SK-N-SH treated with all-trans-retinoic acid at 6 μM for 48 hours (cell line): ENCODE measurements at regions not wholly inside any gene's neighbourhood (a gene's known extent, or its start where the extent isn't known, plus 50 kb on each side); places are given as distances from the start of the nearest gene placed in this dataset.

Experiments used
- ARNTL ChIP-seq: fragments of 450-650 bp; formaldehyde crosslinking; IDR thresholded peaks from 2 replicates; pipeline ENCODE4 v1.5.0; 2020; ENCODE audit warnings: low read depth, mild to moderate bottlenecking, moderate library complexity, borderline replicate concordance
- ESRRG ChIP-seq: fragments of 250-450 bp; sonication (Bioruptor Pico); IDR thresholded peaks from 2 replicates; pipeline ENCODE4 v1.6.1; 2021; ENCODE audit warnings: mild to moderate bottlenecking
- RARB ChIP-seq: fragments of 250-450 bp; sonication (Bioruptor Pico); IDR thresholded peaks from 2 replicates; pipeline ENCODE4 v1.8.0; 2021; ENCODE audit warnings: mild to moderate bottlenecking, moderate library complexity
- TSHZ2 ChIP-seq: fragments of 250-450 bp; sonication (Bioruptor Pico); IDR thresholded peaks from 2 replicates; pipeline ENCODE4 v1.5.0; 2020; ENCODE audit warnings: mild to moderate bottlenecking, moderate library complexity
- ZFP3 ChIP-seq: fragments of 250-450 bp; sonication (Bioruptor Pico); IDR thresholded peaks from 2 replicates; pipeline ENCODE4 v1.5.0; 2020; ENCODE audit warnings: mild to moderate bottlenecking, moderate library complexity
- ZNF565 ChIP-seq: fragments of 450-650 bp; formaldehyde crosslinking; conservative IDR thresholded peaks from 2 replicates; pipeline ENCODE4 v1.5.0; 2020; ENCODE audit warnings: low read depth, mild to moderate bottlenecking, moderate library complexity
- ZNF8 ChIP-seq: fragments of 450-650 bp; formaldehyde crosslinking; IDR thresholded peaks from 2 replicates; pipeline ENCODE4 v1.5.0; 2020; ENCODE audit warnings: mild to moderate bottlenecking, moderate library complexity
- TF ChIP-seq, protein P1 (sequence below): fragments of 250-450 bp; sonication (Bioruptor Pico); IDR thresholded peaks from 2 replicates; pipeline ENCODE4 v1.8.0; 2020; ENCODE audit warnings: mild to moderate bottlenecking, moderate library complexity, borderline replicate concordance

DNA sequence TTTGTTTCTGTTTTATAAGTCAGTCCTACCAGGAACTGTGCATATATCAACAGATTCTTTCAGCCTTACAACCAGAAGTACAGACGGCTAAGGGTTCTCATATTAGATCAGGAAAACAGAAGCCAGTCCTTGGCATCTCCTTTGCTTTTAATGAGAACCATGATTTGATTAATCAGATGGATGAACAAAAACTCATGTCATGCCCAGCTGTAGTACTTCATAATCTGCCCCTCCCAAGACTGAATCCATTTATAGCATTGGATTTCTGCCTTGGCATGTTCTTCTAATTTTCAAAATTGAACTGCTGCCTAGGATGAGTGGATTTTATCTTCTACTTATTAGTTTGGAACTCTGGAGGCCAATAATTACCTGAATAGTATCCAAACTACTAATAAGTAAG is 617.2 kb downstream of the SLITRK5 start:
- TF ChIP-seq TSHZ2 (CRISPR knock-in tag) (no peak), RARB (CRISPR knock-in tag) (no peak), ARNTL (CRISPR knock-in tag) (no peak), ZNF565 (CRISPR knock-in tag) (no peak), ZFP3 (CRISPR knock-in tag) (no peak), ESRRG (no peak), ZNF8 (CRISPR knock-in tag) (no peak)
- TF ChIP-seq, protein P1, sequence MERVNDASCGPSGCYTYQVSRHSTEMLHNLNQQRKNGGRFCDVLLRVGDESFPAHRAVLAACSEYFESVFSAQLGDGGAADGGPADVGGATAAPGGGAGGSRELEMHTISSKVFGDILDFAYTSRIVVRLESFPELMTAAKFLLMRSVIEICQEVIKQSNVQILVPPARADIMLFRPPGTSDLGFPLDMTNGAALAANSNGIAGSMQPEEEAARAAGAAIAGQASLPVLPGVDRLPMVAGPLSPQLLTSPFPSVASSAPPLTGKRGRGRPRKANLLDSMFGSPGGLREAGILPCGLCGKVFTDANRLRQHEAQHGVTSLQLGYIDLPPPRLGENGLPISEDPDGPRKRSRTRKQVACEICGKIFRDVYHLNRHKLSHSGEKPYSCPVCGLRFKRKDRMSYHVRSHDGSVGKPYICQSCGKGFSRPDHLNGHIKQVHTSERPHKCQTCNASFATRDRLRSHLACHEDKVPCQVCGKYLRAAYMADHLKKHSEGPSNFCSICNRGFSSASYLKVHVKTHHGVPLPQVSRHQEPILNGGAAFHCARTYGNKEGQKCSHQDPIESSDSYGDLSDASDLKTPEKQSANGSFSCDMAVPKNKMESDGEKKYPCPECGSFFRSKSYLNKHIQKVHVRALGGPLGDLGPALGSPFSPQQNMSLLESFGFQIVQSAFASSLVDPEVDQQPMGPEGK: no peak
